ENCODE measurements at regions not wholly inside any gene's neighbourhood (a gene's known extent, or its start where the extent isn't known, plus 50 kb on each side); places are given as distances from the start of the nearest gene placed in this dataset.

DNA sequence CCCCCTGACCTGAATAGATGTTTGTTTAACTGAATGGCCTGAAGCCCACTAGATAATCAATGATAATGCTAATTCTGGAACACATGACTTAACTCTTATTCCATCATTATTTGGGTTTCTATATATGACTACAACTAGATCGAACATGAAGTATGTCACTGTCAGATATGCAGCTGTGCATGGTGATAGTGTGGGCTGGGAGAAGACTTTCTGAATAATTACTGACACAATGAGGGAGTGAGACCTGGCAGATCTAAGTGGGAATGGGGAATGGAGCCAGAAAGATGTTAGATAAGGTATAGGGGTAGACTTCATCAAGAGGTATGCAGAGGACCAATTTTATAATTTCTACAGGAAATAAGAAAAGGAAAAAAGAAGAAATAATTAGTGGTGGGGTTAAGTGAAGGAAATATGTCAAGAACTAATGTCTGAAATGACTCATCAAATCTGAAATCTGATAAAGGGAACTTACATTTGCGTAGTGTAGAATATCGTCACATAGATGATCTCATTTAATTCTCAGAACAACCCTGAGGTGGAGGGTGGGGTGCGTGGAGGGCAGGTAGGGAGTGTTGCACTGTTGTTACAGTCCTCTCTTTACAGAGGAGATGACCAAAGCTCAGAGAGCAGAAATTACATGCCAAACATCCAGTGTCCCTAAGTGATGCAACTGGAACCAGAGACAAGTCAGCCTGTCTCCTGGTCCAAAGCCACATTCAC lies 68.2 kb upstream of the EED start:
- no peak overlapping the region for H3K27ac ChIP-seq (ENCODE audit: low read length)
- no peak for DNase-seq (ENCODE audit: low read depth, low spot score)
- ATAC-seq, result no peak
- no peaks in the 10 kb centered on the region for H3K36me3 ChIP-seq (ENCODE audit: control insufficient read depth, insufficient read depth, low read length)
- ChIA-PET CTCF (no interaction called here), POLR2A (no interaction called here)
- intact Hi-C loops (cut with micrococcal nuclease; ENCODE audit: unreplicated experiment), result no loop called here
- H3K9me3 ChIP-seq (ENCODE audit: control insufficient read depth, insufficient read depth, low read depth, low read length), result no peaks in the 10 kb centered on the region
- no peaks in the 10 kb centered on the region for H3K27me3 ChIP-seq (ENCODE audit: control insufficient read depth, insufficient read depth, low read length)
- H3K4me3 ChIP-seq (ENCODE audit: low read depth in 2 of 2, low read length in 2 of 2), result no peak overlapping the region
- peaks cover 11% of the 10 kb centered on the region for H3K4me1 ChIP-seq (ENCODE audit: control insufficient read depth, insufficient read depth, low read length)
- no TSS peak for BruUV-seq (replicated peaks)
- in situ Hi-C loops (cut with HindIII; ENCODE audit: low pct_unique_long_range_greater_than_20kb, low sequenced_read_pairs), result no loop called here
- TF ChIP-seq SIN3A (IDR thresholded peaks at IDR 0.05; ENCODE audit: borderline replicate concordance, insufficient read depth, low read depth, low read length), result no peak
- TF ChIP-seq, protein P1, sequence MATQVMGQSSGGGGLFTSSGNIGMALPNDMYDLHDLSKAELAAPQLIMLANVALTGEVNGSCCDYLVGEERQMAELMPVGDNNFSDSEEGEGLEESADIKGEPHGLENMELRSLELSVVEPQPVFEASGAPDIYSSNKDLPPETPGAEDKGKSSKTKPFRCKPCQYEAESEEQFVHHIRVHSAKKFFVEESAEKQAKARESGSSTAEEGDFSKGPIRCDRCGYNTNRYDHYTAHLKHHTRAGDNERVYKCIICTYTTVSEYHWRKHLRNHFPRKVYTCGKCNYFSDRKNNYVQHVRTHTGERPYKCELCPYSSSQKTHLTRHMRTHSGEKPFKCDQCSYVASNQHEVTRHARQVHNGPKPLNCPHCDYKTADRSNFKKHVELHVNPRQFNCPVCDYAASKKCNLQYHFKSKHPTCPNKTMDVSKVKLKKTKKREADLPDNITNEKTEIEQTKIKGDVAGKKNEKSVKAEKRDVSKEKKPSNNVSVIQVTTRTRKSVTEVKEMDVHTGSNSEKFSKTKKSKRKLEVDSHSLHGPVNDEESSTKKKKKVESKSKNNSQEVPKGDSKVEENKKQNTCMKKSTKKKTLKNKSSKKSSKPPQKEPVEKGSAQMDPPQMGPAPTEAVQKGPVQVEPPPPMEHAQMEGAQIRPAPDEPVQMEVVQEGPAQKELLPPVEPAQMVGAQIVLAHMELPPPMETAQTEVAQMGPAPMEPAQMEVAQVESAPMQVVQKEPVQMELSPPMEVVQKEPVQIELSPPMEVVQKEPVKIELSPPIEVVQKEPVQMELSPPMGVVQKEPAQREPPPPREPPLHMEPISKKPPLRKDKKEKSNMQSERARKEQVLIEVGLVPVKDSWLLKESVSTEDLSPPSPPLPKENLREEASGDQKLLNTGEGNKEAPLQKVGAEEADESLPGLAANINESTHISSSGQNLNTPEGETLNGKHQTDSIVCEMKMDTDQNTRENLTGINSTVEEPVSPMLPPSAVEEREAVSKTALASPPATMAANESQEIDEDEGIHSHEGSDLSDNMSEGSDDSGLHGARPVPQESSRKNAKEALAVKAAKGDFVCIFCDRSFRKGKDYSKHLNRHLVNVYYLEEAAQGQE (IDR thresholded peaks at IDR 0.05; ENCODE audit: insufficient read depth in 1 of 2, low read depth in 2 of 2, low read length in 1 of 2), result no peak
- no peak for TF ChIP-seq POLR2AphosphoS5 (IDR thresholded peaks at IDR 0.05; ENCODE audit: low read depth, low read length)
- TF ChIP-seq, protein P2, sequence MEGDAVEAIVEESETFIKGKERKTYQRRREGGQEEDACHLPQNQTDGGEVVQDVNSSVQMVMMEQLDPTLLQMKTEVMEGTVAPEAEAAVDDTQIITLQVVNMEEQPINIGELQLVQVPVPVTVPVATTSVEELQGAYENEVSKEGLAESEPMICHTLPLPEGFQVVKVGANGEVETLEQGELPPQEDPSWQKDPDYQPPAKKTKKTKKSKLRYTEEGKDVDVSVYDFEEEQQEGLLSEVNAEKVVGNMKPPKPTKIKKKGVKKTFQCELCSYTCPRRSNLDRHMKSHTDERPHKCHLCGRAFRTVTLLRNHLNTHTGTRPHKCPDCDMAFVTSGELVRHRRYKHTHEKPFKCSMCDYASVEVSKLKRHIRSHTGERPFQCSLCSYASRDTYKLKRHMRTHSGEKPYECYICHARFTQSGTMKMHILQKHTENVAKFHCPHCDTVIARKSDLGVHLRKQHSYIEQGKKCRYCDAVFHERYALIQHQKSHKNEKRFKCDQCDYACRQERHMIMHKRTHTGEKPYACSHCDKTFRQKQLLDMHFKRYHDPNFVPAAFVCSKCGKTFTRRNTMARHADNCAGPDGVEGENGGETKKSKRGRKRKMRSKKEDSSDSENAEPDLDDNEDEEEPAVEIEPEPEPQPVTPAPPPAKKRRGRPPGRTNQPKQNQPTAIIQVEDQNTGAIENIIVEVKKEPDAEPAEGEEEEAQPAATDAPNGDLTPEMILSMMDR (IDR thresholded peaks at IDR 0.05), result no peak
- TF ChIP-seq TCF7L2 (IDR thresholded peaks at IDR 0.05; ENCODE audit: low read depth, low read length), result no peak

DNA sequence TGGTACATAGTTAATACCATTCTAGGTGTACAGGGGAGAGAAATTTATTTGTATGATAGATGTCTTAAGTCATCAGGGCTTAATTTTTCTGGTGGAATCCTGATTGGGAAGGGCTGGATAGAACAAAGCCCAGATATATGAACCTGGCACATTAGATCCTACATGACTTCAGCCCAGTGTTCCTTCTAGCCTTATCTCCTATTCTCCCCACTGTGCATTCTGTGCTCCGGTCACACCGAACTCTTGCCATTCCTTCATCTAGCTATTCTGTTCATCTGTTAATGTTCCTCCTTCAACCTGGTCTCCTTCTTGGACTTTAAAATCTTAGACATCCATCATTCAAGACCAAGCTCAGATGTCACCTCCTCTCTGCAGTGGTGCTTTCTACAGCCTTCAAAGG lies 68.9 kb upstream of the EED start:
- in situ Hi-C loops (cut with HindIII; ENCODE audit: low pct_unique_long_range_greater_than_20kb, low sequenced_read_pairs), result no loop called here
- H3K36me3 ChIP-seq (ENCODE audit: control insufficient read depth, insufficient read depth, low read length), result no peaks in the 10 kb centered on the region
- intact Hi-C loops (cut with micrococcal nuclease; ENCODE audit: unreplicated experiment), result no loop called here
- no peaks in the 10 kb centered on the region for H3K9me3 ChIP-seq (ENCODE audit: control insufficient read depth, insufficient read depth, low read depth, low read length)
- DNase-seq (ENCODE audit: low read depth, low spot score), result no peak
- BruUV-seq (replicated peaks), result no TSS peak
- no peak overlapping the region for H3K4me3 ChIP-seq (ENCODE audit: low read depth in 2 of 2, low read length in 2 of 2)
- H3K27ac ChIP-seq (ENCODE audit: low read length), result no peak overlapping the region
- POLR2A ChIA-PET, result no interaction called here
- peaks cover 11% of the 10 kb centered on the region for H3K4me1 ChIP-seq (ENCODE audit: control insufficient read depth, insufficient read depth, low read length)
- CTCF ChIA-PET, result no interaction called here
- TF ChIP-seq TCF7L2 (IDR thresholded peaks at IDR 0.05; ENCODE audit: low read depth, low read length), result no peak
- no peak for TF ChIP-seq POLR2AphosphoS5 (IDR thresholded peaks at IDR 0.05; ENCODE audit: low read depth, low read length)
- no peak for TF ChIP-seq SIN3A (IDR thresholded peaks at IDR 0.05; ENCODE audit: borderline replicate concordance, insufficient read depth, low read depth, low read length)
- TF ChIP-seq, protein P2 (IDR thresholded peaks at IDR 0.05), result no peak
- TF ChIP-seq, protein P1 (IDR thresholded peaks at IDR 0.05; ENCODE audit: insufficient read depth in 1 of 2, low read depth in 2 of 2, low read length in 1 of 2), result no peak
- ATAC-seq, result no peak
- no peaks in the 10 kb centered on the region for H3K27me3 ChIP-seq (ENCODE audit: control insufficient read depth, insufficient read depth, low read length)

Data from Panc1 (cell line).